ENCODE measurements at regions not wholly inside any gene's neighbourhood (a gene's known extent, or its start where the extent isn't known, plus 50 kb on each side); places are given as distances from the start of the nearest gene placed in this dataset.
A peak's percentile ranks its signal among the peaks of the same experiment; 100 is the strongest.

GRCh38 chr2:72048881-72049477 lies 98.7 kb downstream of the CYP26B1 start:
- H3K27ac ChIP-seq: no peak overlapping the region
- intact Hi-C loops (cut with DNase I): no loop called here
- ATAC-seq: no peak
- H3K4me1 ChIP-seq: no peaks in the 10 kb centered on the region
- H3K9me3 ChIP-seq: peaks cover 0 to 29% (median 8%) of the 10 kb centered on the region in 12 donors
- peaks cover 0 to 2% (median 0%) of the 10 kb centered on the region in 9 donors for H3K27me3 ChIP-seq
- no peak for DNase-seq
- H3K36me3 ChIP-seq: no peaks in the 10 kb centered on the region
- no peak overlapping the region for H3K4me3 ChIP-seq
- TF ChIP-seq CTCF (IDR thresholded peaks at IDR 0.05): no peak
- no peak for TF ChIP-seq POLR2A (IDR thresholded peaks at IDR 0.05)

GRCh38 chr2:72043985-72044384 lies 103.7 kb downstream of the CYP26B1 start:
- H3K4me1 ChIP-seq: no peaks in the 10 kb centered on the region
- ATAC-seq: no peak

GRCh38 chr2:72041638-72042111 lies 106.0 kb downstream of the CYP26B1 start:
- DNase-seq (no peak), ATAC-seq (peak in 1 of 4 donors; percentile 53)
- WGBS, 4 donors: 24 to 55% (median 46%) methylated on average over 3 to 5 of the region's 5 CpGs
- no peak for TF ChIP-seq POLR2A (IDR thresholded peaks at IDR 0.05)
- no peak for TF ChIP-seq CTCF (IDR thresholded peaks at IDR 0.05)
- Histone ChIP-seq H3K27ac (no peak overlapping the region), H3K9me3 (peaks cover 0 to 19% (median 8%) of the 10 kb centered on the region in 12 donors), H3K27me3 (peaks cover 0 to 2% (median 0%) of the 10 kb centered on the region in 9 donors), H3K4me1 (no peaks in the 10 kb centered on the region), H3K36me3 (no peaks in the 10 kb centered on the region), H3K4me3 (no peak overlapping the region)
- intact Hi-C loops (cut with DNase I): no loop called here

More at GRCh38 chr2:72043985-72044384, 103.7 kb downstream of the CYP26B1 start:
- no peaks in the 10 kb centered on the region for H3K36me3 ChIP-seq
- no peak for TF ChIP-seq CTCF (IDR thresholded peaks at IDR 0.05)
- TF ChIP-seq POLR2A (IDR thresholded peaks at IDR 0.05): no peak
- H3K27ac ChIP-seq: no peak overlapping the region
- intact Hi-C loops (cut with DNase I): no loop called here
- H3K27me3 ChIP-seq: peaks cover 0 to 2% (median 0%) of the 10 kb centered on the region in 9 donors
- no peak for DNase-seq
- H3K4me3 ChIP-seq: no peak overlapping the region
- H3K9me3 ChIP-seq: peaks cover 0 to 31% (median 9%) of the 10 kb centered on the region in 12 donors

GRCh38 chr2:72040629-72041571 lies 106.8 kb downstream of the CYP26B1 start:
- no peak overlapping the region for H3K27ac ChIP-seq
- 72 to 75% (median 74%) methylated on average over 12 of the region's 12 CpGs for WGBS, 4 donors
- H3K27me3 ChIP-seq: peaks cover 0 to 2% (median 0%) of the 10 kb centered on the region in 9 donors
- no peaks in the 10 kb centered on the region for H3K4me1 ChIP-seq
- no peak for DNase-seq
- no peaks in the 10 kb centered on the region for H3K36me3 ChIP-seq
- peaks cover 0 to 19% (median 8%) of the 10 kb centered on the region in 12 donors for H3K9me3 ChIP-seq
- TF ChIP-seq POLR2A (IDR thresholded peaks at IDR 0.05): no peak
- TF ChIP-seq CTCF (IDR thresholded peaks at IDR 0.05): no peak
- no peak overlapping the region for H3K4me3 ChIP-seq
- no peak for ATAC-seq
- intact Hi-C loops (cut with DNase I): no loop called here

All from heart left ventricle (tissue), 16 donors.